ENCODE measurements at regions not wholly inside any gene's neighbourhood (a gene's known extent, or its start where the extent isn't known, plus 50 kb on each side); places are given as distances from the start of the nearest gene placed in this dataset.

DNA sequence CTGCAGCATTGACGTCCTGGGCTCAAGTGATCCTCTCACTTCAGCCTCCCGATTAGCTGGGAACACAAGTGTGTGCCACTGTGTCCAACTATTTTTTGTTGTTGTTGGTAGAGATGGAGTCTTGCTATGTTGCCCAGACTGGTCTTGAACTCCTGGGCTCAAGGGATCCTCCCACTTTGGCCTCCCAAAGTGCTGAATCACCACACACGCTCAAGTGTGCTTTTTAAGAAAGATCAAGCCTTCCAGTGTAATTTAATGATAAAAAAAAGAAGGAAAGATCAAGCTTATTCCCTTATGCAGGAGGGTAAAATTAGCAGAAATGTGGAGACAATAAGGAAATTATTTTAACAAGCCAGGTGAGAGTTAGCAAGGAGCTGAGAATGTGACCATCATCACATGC is 61.1 kb upstream of the SERBP1 start:
- Histone ChIP-seq H4K20me1 (ENCODE audit: insufficient read depth, low read length) (no peaks in the 10 kb centered on the region), H3K27ac (ENCODE audit: low read length) (no peak overlapping the region), H3K9ac (ENCODE audit: low read length) (no peak overlapping the region), H3K4me3 (ENCODE audit: low read length) (no peak overlapping the region), H3K4me1 (ENCODE audit: low read length) (no peaks in the 10 kb centered on the region), H3K79me2 (ENCODE audit: low read length) (no peaks in the 10 kb centered on the region), H3K27me3 (ENCODE audit: low read depth, low read length) (no peaks in the 10 kb centered on the region), H2AFZ (ENCODE audit: low read depth, low read length) (no peak overlapping the region), H3K9me3 (ENCODE audit: insufficient read depth, low read length) (no peaks in the 10 kb centered on the region), H3K4me2 (ENCODE audit: low read length) (no peak overlapping the region), H3K36me3 (replicated peaks; ENCODE audit: low read depth, low read length) (no peaks in the 10 kb centered on the region)
- TF ChIP-seq, protein P1, sequence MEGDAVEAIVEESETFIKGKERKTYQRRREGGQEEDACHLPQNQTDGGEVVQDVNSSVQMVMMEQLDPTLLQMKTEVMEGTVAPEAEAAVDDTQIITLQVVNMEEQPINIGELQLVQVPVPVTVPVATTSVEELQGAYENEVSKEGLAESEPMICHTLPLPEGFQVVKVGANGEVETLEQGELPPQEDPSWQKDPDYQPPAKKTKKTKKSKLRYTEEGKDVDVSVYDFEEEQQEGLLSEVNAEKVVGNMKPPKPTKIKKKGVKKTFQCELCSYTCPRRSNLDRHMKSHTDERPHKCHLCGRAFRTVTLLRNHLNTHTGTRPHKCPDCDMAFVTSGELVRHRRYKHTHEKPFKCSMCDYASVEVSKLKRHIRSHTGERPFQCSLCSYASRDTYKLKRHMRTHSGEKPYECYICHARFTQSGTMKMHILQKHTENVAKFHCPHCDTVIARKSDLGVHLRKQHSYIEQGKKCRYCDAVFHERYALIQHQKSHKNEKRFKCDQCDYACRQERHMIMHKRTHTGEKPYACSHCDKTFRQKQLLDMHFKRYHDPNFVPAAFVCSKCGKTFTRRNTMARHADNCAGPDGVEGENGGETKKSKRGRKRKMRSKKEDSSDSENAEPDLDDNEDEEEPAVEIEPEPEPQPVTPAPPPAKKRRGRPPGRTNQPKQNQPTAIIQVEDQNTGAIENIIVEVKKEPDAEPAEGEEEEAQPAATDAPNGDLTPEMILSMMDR (IDR thresholded peaks at IDR 0.05; ENCODE audit: low read depth, low read length): no peak
- no peak for TF ChIP-seq EZH2phosphoT487 (IDR thresholded peaks at IDR 0.05; ENCODE audit: low read depth)

DNA sequence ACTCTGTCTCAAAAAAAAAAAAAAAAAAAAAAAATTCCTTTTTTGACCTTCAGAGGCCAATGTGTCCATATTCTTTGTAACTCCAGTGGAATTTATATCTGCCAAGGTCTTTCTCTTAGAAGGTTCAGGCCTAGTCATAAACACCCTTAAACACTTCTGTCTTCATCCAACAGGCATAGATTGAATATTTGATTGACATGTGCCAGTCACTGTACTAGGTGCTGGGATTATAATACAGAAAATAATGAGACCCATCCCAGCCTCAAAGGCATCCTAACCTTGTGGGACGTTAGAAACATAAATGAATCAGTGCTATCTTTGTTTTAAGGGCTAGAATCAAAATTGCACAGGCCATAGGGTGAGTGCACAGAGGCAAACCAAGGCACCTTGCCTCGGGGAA is 62.9 kb upstream of the SERBP1 start:
- no peak overlapping the region for H3K9ac ChIP-seq (ENCODE audit: low read length)
- no peak overlapping the region for H3K4me3 ChIP-seq (ENCODE audit: low read length)
- H3K27ac ChIP-seq (ENCODE audit: low read length): no peak overlapping the region
- H2AFZ ChIP-seq (ENCODE audit: low read depth, low read length): 0 out of 2 replicates have a peak overlapping the region, but pooled peaks have one; percentile 46
- no peak overlapping the region for H3K4me2 ChIP-seq (ENCODE audit: low read length)
- no peaks in the 10 kb centered on the region for H3K4me1 ChIP-seq (ENCODE audit: low read length)
- no peaks in the 10 kb centered on the region for H3K79me2 ChIP-seq (ENCODE audit: low read length)
- H4K20me1 ChIP-seq (ENCODE audit: insufficient read depth, low read length): no peaks in the 10 kb centered on the region
- H3K9me3 ChIP-seq (ENCODE audit: insufficient read depth, low read length): no peaks in the 10 kb centered on the region
- no peak for TF ChIP-seq EZH2phosphoT487 (IDR thresholded peaks at IDR 0.05; ENCODE audit: low read depth)
- TF ChIP-seq, protein P1 (IDR thresholded peaks at IDR 0.05; ENCODE audit: low read depth, low read length): no peak
- H3K36me3 ChIP-seq (replicated peaks; ENCODE audit: low read depth, low read length): no peaks in the 10 kb centered on the region
- H3K27me3 ChIP-seq (ENCODE audit: low read depth, low read length): no peaks in the 10 kb centered on the region

DNA sequence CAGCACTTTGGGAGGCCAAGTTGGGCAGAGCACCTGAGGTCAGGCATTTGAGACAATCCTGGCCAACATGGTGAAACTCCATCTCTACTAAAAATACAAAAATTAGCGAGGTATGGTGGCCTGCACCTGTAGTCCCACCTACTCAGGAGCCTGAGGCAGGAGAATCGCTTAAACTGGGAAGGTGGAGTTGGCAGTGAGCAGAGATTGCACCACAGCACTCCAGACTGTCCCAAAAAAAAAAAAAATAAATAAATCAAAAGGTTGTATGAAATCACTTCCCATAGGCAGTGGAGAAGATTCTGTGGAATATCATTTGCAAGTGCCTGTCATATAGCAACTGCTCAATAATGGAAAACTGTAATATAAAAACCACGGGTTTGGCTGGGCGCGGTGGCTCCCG is 65.1 kb upstream of the SERBP1 start:
- H3K27me3 ChIP-seq (ENCODE audit: low read depth, low read length): no peaks in the 10 kb centered on the region
- no peaks in the 10 kb centered on the region for H3K9me3 ChIP-seq (ENCODE audit: insufficient read depth, low read length)
- H3K36me3 ChIP-seq (replicated peaks; ENCODE audit: low read depth, low read length): no peaks in the 10 kb centered on the region
- H3K9ac ChIP-seq (ENCODE audit: low read length): no peak overlapping the region
- no peak for TF ChIP-seq EZH2phosphoT487 (IDR thresholded peaks at IDR 0.05; ENCODE audit: low read depth)
- TF ChIP-seq, protein P1 (IDR thresholded peaks at IDR 0.05; ENCODE audit: low read depth, low read length): no peak
- no peak overlapping the region for H2AFZ ChIP-seq (ENCODE audit: low read depth, low read length)
- H3K4me3 ChIP-seq (ENCODE audit: low read length): no peak overlapping the region
- no peaks in the 10 kb centered on the region for H3K79me2 ChIP-seq (ENCODE audit: low read length)
- no peaks in the 10 kb centered on the region for H3K4me1 ChIP-seq (ENCODE audit: low read length)
- no peak overlapping the region for H3K27ac ChIP-seq (ENCODE audit: low read length)
- no peaks in the 10 kb centered on the region for H4K20me1 ChIP-seq (ENCODE audit: insufficient read depth, low read length)
- no peak overlapping the region for H3K4me2 ChIP-seq (ENCODE audit: low read length)

DNA sequence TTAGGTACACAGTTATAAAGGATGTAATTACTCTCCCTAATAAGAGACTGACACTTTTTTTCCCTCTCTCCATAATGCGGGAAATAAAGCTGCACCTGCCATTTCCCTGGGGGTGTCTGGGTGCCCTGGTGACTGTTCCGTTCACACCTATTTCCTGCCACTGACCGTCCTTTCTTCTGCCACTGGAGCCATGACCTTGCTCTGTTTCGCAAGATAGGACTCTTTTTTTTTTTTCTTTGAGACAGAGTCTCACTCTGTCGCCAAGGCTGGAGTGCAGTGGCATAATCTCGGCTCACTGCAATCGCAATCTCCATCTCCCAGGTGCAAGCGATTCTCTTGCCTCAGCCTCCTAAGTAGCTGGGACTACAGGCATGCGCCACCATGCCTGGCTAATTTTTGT is 66.1 kb upstream of the SERBP1 start:
- Histone ChIP-seq H3K9ac (ENCODE audit: low read length) (no peak overlapping the region), H3K27ac (ENCODE audit: low read length) (no peak overlapping the region), H3K27me3 (ENCODE audit: low read depth, low read length) (peaks cover 4% of the 10 kb centered on the region; the same call in 1 of the 2 replicates), H3K79me2 (ENCODE audit: low read length) (no peaks in the 10 kb centered on the region), H3K4me1 (ENCODE audit: low read length) (0 out of 2 replicates have a peak, but pooled peaks cover 5% of the 10 kb centered on the region), H3K9me3 (ENCODE audit: insufficient read depth, low read length) (no peaks in the 10 kb centered on the region), H2AFZ (ENCODE audit: low read depth, low read length) (no peak overlapping the region), H4K20me1 (ENCODE audit: insufficient read depth, low read length) (no peaks in the 10 kb centered on the region), H3K36me3 (replicated peaks; ENCODE audit: low read depth, low read length) (no peaks in the 10 kb centered on the region), H3K4me3 (ENCODE audit: low read length) (no peak overlapping the region), H3K4me2 (ENCODE audit: low read length) (no peak overlapping the region)
- no peak for TF ChIP-seq EZH2phosphoT487 (IDR thresholded peaks at IDR 0.05; ENCODE audit: low read depth)
- TF ChIP-seq, protein P1 (IDR thresholded peaks at IDR 0.05; ENCODE audit: low read depth, low read length): no peak

All from OCI-LY3 (cell line).